Stimulated activated CD4-positive, alpha-beta T cell treated with anti-CD3 and anti-CD28 coated beads, Interleukin-4, amount 100 ng/mL, for 4 hours (primary cell): ENCODE measurements at regions not wholly inside any gene's neighbourhood (a gene's known extent, or its start where the extent isn't known, plus 50 kb on each side); places are given as distances from the start of the nearest gene placed in this dataset.
A peak's percentile ranks its signal among the peaks of the same experiment; 100 is the strongest.

Experiments
- DNase-seq, 2 experiments: peaks; one replicate each; pipeline ENCODE4 v3.0.0-alpha.2; 2020

DNA sequence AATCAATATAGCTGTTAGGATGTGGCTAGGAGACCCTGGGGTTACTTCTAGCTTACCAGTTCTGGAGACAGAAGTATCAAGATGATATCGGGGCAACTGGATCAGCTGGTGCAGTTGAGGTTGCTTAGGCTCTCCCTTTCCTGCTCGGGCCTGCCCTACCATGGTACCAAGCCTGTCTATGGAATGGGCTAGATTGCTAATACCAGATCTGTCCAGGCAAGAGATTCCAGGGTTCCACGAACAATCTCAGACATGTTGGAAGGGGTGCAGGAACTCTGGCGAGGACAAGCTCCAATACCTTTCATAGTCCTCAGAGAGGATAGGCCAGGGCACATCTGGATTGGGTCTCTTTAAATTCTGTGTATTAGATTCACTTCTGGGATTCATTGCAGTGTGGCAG, 53.8 kb downstream of the ADM start:
- DNase-seq, result no peak

DNA sequence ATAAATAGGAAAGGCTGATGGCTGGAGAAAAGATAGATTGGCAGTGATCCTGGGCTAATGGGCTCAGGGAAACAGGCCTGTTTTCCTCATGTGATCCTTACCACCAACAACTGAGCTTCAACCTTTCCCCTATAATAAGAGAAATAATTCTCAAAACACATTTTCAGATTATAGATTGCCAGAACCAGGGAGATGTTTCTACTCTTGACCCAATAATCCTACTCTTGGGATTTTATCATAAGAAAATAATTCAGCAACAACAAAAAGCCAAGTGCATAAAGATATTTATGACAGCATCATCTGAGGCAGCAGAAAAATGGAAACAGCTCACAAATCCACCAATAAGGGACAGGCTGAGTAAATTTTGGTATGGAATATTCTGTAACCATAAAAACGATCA, 54.3 kb downstream of the ADM start:
- no peak for DNase-seq

- DNase-seq, result no peak
Measured at GRCh38 chr11:10360835-10361234, 56.0 kb downstream of the ADM start.

DNA sequence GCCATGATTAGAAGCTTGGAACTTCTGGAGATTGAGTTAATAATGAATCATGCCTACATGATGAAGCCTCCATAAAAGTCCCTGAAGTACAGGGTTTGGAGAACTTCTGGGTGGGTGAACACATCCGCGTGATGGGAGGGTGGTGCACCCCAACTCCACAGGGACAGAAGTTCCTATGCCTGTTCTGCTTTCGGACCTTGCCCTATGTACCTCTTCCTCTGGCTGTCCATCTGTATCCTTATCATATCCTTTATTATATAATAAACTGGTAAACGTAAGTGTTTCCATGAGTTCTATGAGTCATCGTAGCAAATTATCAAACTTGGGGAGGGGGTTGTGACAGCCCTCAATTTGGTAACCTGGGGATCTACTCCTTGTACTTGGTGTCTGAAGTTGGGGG, 60.2 kb downstream of the ADM start:
- DNase-seq, result no peak

DNA sequence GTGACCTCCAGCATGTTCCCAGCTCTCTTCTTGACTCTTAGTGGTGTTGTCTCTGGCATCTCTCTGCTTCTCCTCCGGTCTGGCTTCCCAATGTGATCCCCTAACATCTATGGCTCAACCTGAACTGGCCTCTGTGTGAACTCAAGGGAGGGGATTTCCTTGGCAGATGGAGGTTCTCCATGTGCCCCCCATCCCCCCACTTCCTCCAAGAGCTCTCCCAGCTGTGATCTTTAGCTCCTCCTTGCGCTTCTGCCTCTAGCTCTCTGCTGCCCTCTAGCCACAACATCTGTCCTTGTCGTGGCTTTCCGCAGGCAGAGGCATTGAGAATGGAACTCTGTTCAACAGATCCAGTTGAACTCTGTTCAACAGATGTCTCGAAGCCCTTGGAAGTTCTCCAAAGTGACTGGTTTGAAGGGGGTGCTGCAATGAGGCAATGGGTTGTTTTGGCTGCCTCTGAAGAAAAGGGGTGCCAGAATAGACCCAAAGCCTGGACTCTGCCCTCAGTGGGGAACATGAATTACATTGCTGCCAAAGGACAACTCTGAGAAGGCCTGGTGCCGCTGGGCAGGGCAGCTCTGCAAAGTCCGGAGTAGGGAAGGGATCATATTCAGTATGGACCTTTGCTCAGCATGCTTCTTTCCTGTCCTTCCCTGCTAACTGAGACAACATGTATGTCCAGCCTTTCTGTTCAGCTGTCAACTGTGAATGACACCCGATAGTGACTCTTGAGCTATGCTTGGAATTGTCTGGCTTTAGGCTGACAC, 61.9 kb downstream of the ADM start:
- DNase-seq, result peak; percentile 48

DNA sequence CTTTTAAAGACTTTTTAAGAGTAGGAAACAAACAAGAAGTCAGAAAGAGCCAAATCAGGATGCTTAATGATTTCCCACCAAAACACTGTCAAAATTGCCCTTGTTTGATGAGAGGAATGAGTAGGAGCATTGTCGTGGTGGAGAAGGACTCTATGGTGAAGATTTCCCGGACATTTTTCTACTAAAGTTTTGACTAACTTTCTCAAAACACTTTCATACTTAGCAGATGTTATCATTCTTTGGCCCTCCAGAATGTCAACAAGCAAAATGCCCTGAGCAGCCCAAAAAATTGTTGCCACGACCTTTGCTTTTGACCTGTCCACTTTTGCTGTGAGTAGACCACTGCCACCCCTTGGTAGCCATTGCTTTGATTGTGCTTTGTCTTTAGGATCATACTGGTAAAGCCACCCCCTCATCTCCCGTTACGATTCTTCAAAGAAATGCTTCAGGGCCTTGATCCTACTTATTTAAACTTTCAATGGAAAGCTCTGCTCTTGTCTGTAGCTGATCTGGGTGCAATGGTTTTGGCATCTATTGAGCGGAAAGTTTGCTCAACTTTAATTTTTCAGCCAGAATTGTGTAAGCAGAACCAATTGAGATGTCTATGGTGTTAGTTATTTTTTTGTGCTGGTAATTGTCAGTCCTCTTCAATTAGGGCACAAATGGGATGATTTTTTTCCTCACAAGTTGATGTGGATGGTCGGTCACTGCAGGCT, 67.2 kb downstream of the ADM start:
- no peak for DNase-seq

DNA sequence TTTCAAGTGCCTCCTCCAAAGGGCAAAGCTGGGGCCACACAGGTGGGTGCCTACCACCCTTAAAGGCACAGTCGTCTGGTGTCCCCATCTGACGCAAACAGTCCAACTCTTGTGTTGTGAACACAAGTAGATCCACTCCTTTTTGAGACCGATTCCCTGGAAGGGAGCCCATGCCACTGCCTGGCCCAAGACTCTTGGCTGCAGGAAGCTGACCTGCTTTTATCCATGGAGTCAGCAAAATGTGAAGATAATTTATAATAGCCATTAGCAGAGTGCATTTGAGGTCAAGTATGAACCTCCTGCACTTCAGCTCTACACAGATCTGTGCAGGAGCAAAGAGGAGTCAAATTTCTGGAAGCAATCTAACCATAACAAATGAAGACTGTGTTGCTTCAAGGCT, 68.5 kb downstream of the ADM start:
- no peak for DNase-seq

DNA sequence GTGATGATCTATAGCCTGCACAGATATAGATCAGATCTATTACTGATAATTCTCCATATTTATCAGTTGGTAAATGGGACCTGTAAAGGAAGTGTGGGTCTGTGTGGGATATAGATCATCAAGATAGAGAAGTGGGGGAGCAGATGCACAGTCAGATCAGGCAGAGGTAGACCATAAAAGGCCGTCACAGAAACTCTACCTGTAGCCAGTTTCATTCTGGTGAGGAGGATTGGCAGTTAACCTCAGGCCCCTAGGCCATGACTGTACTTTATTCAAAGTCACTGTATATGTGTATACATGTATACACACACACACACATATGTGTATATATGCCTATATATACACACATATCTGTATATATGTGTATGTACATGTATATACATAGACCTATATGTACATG, 69.1 kb downstream of the ADM start:
- no peak for DNase-seq

GRCh38 chr11:10374386-10374785, 69.5 kb downstream of the ADM start:
- no peak for DNase-seq

DNA sequence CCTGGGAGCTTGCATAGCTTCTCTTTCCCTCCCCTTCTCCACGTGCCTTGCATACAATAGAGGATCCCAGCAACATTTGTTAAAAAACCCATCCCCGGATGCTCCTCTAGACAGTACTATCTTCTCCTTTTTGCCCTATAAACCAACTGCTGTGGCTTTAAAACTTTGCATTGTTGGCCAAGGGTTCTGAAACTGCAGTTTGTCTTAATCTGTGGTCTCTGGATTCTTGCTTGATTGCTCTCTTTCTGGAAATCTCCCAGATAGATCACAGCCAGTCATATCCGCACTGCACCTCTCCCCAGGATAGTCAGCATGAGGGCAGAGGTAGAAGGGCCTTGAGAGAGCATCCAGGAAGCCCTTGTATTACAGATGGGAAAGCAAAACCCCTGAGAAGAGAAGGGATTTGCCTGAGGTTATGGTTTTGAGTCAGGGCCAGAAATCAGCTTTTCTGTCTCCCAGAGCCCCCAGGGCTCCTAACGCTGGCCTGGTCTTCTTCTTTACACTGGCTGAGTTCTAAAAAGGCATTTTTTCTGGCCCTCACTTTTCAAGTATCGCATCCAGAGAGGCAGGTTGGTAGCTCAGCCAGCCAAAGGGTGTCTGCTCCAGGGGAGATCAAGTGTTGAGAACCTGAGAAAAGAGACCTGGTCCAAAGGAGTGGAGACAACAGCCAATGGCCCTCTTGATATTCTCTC, 70.6 kb downstream of the ADM start:
- no peak for DNase-seq

DNA sequence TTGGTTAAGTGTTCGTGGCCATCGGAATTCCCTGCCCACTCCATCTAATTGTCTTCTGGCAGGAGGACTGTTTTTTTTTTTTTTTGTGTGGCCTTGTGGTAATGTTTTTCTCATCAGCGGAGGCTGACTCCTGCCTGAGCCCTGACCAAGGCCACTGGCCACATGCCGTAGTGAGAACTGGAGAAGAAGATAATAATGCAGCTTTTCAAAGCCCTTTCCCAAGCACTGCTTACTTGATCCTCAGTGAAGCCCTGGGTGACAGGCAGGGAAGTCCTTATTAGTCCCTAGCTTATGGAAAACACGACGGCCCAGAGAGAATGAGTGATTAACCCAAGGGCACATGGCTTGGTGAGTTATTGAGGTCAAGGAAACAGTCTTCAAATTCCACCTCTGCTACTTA, 71.2 kb downstream of the ADM start:
- DNase-seq, result no peak

DNA sequence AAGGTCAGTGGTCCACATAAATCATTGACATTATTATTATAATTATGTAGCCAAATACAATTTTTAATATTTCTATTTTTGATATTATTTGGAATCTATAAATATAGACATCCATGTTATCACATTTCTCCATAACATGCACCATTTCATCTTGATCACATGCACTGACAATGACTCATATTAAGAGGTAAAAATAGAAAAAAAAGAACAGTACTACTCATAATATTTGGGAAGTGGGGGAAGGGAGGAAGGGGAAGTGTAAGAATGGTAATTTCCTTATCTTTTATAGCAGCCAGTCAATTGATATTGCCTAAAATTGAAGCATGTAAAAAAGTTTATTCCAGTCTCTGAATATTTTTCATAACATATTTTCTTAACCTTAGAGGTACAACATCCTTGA, 72.3 kb downstream of the ADM start:
- no peak for DNase-seq

DNA sequence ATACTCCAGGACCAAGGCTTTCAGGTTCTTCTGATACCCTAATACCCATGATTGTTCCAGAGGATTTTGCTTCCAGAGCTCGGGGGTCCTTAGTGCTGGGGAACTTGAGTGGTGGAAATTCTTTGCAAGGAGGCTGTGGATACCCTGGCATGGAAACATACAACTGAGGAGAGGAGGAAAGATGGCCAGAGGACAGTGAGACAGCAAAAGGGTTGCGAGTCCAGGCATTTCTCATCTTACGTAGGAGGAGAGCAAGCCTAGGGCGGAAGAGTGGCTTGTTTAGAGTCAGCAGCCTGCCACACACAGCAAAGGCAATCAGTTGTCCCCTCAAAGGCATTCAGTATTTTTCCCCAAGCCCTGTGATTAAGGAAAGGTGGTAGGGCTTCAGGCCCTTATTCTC, 73.5 kb downstream of the ADM start:
- DNase-seq, result no peak

- DNase-seq, result no peak
Measured at GRCh38 chr11:10379022-10379421, 74.1 kb downstream of the ADM start.

DNA sequence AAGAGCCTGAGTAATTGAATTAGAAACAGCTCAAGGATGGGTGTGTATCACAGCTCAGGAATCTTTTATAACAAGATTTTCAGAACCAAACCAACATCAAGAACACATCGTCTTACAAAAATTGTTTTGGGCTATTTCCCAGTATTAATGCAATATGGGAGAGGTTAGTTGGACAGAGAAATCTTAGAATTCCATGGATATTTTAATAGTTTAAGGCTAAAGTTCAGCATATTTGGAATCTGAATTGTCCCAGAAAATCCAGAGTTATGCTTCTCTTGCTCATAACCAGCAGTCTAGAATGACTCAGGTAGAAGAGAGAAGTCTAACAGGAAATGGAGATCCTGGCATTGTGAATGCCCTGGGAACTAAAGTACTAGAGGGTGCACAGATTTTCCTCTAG, 74.6 kb downstream of the ADM start:
- no peak for DNase-seq

DNA sequence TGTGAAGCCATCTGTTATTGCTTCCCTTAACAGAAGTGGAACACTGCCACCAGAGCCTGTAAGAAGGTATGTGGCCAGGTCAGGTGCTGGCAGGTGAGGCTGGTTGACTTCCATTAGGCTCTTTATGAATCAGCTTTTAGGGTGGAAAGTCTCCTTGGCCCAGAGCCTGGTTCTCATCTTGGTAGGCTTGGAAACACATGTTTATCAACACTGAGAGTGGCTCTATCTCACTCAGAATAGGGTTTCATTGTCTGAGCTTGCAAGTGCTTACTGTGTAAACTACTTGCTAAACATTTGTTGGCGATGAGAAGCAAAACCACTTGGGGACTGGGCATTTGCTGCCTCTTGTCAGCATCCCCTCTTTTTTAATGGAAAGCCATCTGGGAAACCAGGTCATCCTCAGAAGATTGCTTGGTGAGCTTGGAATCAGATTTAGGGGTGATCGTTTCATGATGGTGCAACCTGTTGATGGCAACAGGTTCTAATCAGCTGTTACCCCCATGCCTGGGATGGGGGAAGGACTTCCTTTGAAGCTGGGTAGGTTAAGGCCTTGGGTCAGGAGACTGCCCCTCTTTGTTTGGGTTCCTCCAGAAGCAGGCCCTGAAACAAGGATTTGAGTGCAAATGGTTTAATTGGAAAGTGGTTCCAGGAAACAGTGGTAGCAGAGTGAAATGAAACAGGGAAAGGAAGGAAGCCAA, 75.0 kb upstream of the AMPD3 start:
- no peak for DNase-seq

- no peak for DNase-seq
Measured at GRCh38 chr11:10380921-10381320, 74.1 kb upstream of the AMPD3 start.

DNA sequence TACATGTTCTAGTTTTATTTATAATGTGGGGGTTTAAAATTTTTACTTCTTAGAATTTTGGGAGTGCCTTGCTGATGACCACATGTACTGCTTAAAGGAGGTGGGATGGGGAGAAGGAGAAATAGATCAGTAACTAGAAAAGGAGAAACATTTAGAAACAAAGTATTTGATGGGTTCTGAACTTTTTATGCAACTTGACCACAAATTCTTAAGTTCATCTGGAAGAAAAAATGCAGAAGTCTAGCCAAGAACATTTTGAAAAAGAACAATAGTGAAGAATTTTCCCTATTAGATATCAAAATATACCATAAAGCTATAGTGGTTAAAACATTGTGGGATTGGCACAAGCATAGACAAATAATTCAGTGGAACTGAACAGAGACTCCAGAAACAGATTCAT, 73.3 kb upstream of the AMPD3 start:
- no peak for DNase-seq

- DNase-seq, result no peak
Measured at GRCh38 chr11:10382518-10382917, 72.5 kb upstream of the AMPD3 start.

DNA sequence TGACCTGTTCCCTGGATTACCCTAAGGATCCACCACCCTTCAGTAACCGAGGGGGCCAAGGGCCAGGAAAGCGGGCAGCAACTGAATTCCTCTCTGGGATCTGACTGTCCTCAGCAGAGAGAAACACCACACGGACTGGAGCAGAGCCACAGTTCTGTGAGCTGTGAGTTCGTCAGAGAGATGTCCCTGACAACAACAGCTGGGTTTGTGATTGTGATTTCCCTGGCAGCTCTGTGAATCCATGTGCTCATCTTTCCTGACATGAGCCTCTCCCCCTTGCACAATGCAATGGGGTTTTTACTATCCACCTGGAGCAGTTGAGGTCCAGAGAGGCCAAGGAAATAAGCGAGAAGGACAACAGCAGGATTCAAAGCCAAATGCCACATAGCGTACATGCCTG, 69.4 kb upstream of the AMPD3 start:
- no peak for DNase-seq

DNA sequence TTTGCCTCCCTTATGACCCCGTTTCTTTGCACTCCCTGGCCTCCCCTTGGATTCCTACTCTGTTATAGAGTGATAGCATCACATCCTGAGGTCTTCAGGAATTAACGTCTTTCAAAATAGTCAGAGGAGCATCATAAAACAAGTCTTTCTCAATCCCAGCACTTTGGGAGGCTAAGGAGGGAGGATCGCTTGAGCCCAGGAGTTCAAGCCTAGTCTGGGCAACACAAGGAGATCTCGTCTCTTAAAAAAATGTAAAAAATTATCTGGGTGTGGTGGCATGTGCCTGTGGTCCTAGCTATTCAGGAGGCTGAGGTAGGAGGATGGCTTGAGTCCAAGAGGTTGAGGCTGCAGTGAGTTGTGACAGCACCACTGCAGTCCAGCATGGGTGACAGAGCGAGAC, 68.7 kb upstream of the AMPD3 start:
- no peak for DNase-seq

- DNase-seq, result no peak
Measured at GRCh38 chr11:10386861-10387205, 68.2 kb upstream of the AMPD3 start.

GRCh38 chr11:10387206-10388083, 67.6 kb upstream of the AMPD3 start:
- no peak for DNase-seq
